Fibroblast of mammary gland (primary cell): ENCODE measurements at regions not wholly inside any gene's neighbourhood (a gene's known extent, or its start where the extent isn't known, plus 50 kb on each side); places are given as distances from the start of the nearest gene placed in this dataset.

Experiments used
- DNase-seq: peaks from one replicate; pipeline ENCODE4 v3.0.0-alpha.2; 2010; ENCODE audit warnings: low read depth
- H3K4me3 ChIP-seq: 2 replicates; pipeline ENCODE4 v1.5.1; 2011; ENCODE audit warnings: low read depth, mild to moderate bottlenecking, low read length, moderate library complexity; ENCODE audit not compliant: control insufficient read depth
- CTCF ChIP-seq: conservative IDR thresholded peaks from 2 replicates; pipeline ENCODE4 v1.5.1; 2011; ENCODE audit warnings: low read depth, low read length, inconsistent platforms; ENCODE audit not compliant: control insufficient read depth, insufficient read depth

GRCh38 chr1:79373481-79374125 lies 367.1 kb upstream of the ADGRL4 start:
- TF ChIP-seq CTCF: no peak
- no peak overlapping the region for H3K4me3 ChIP-seq
- DNase-seq: peak; percentile 23

- H3K4me3 ChIP-seq: no peak overlapping the region
- no peak for DNase-seq
- TF ChIP-seq CTCF: no peak
Observed at GRCh38 chr1:79371802-79372201, 365.3 kb upstream of the ADGRL4 start.

GRCh38 chr1:79369091-79369490 lies 362.6 kb upstream of the ADGRL4 start:
- peak; percentile 8 for DNase-seq
- no peak for TF ChIP-seq CTCF
- no peak overlapping the region for H3K4me3 ChIP-seq

GRCh38 chr1:79364896-79365295 lies 358.4 kb upstream of the ADGRL4 start:
- no peak overlapping the region for H3K4me3 ChIP-seq
- TF ChIP-seq CTCF: no peak
- DNase-seq: peak; percentile 34

GRCh38 chr1:79363430-79363829 lies 356.9 kb upstream of the ADGRL4 start:
- H3K4me3 ChIP-seq: no peak overlapping the region
- DNase-seq: no peak
- TF ChIP-seq CTCF: no peak

- H3K4me3 ChIP-seq: no peak overlapping the region
- TF ChIP-seq CTCF: peak; percentile 7
- DNase-seq: no peak
Observed at GRCh38 chr1:79362470-79362869, 355.9 kb upstream of the ADGRL4 start.

GRCh38 chr1:79355090-79355489 lies 348.6 kb upstream of the ADGRL4 start:
- no peak for TF ChIP-seq CTCF
- peak; percentile 33 for DNase-seq
- no peak overlapping the region for H3K4me3 ChIP-seq
